H1 (cell line): ENCODE measurements at regions not wholly inside any gene's neighbourhood (a gene's known extent, or its start where the extent isn't known, plus 50 kb on each side); places are given as distances from the start of the nearest gene placed in this dataset.

Experiments used
- CTCF ChIA-PET: fragments of 300-600 bp; sonication (Branson Sonifier 250); formaldehyde crosslinking; loops from one replicate; lab custom pipeline; 2021; ENCODE audit not compliant: partially characterized antibody; lab: Charles Lee
- POLR2A ChIA-PET: fragments of 300-600 bp; sonication (Branson Sonifier 250); formaldehyde crosslinking; loops from one replicate; lab custom pipeline; 2021; ENCODE audit warnings: inconsistent platforms; ENCODE audit not compliant: partially characterized antibody; lab: Charles Lee
- DNase-seq, 2 experiments: peaks; one replicate each; pipeline versions ENCODE4 v3.0.0 to v3.0.0-alpha.2; 2010 to 2022; ENCODE audit warnings: low spot score in 2 of 2, low read depth in 1 of 2, mixed read lengths in 1 of 2
- FAIRE-seq: peaks from 2 replicates; lab custom pipeline; 2011; peaks lifted over from hg19 to GRCh38; lab: Jason Lieb, UNC
- H2AFZ ChIP-seq: 2 replicates; pipeline ENCODE4 v1.8.1; 2012; ENCODE audit warnings: low read length, inconsistent platforms
- H2AK5ac ChIP-seq: 2 replicates; pipeline ENCODE4 v1.6.1; 2013; ENCODE audit warnings: low read depth, low read length
- H2BK120ac ChIP-seq: replicated peaks from 2 replicates; pipeline ENCODE3; 2013; ENCODE audit warnings: low read depth, low read length, inconsistent platforms
- H2BK12ac ChIP-seq: 2 replicates; pipeline ENCODE4 v1.6.1; 2013; ENCODE audit warnings: low read depth, low read length
- H2BK15ac ChIP-seq: 2 replicates; pipeline ENCODE4 v1.6.1; 2013; ENCODE audit warnings: low read length
- H2BK20ac ChIP-seq: 2 replicates; pipeline ENCODE4 v1.6.1; 2013; ENCODE audit warnings: low read length
- H2BK5ac ChIP-seq: 2 replicates; pipeline ENCODE4 v1.6.1; 2013; ENCODE audit warnings: low read depth, low read length
- H3K14ac ChIP-seq: 2 replicates; pipeline ENCODE4 v1.6.1; 2013; ENCODE audit warnings: inconsistent platforms; ENCODE audit not compliant: insufficient read length
- H3K18ac ChIP-seq: 2 replicates; pipeline ENCODE4 v1.6.1; 2013; ENCODE audit warnings: low read length; ENCODE audit errors: extremely low read depth
- H3K23ac ChIP-seq: 2 replicates; pipeline ENCODE4 v1.6.1; 2013; ENCODE audit warnings: inconsistent platforms; ENCODE audit not compliant: insufficient read length
- H3K23me2 ChIP-seq: 2 replicates; pipeline ENCODE4 v1.6.1; 2013; ENCODE audit warnings: low read depth, low read length
- H3K27ac ChIP-seq: 2 replicates; pipeline ENCODE4 v1.6.1; 2011; ENCODE audit warnings: low read depth, low read length, inconsistent platforms
- H3K27me3 ChIP-seq, 4 experiments: replicated peaks in 1 of 4; 1 replicate in 1 of 4; 2 replicates in 3 of 4; pipeline versions ENCODE4 v1.6.1 to v1.8.1; 2011 to 2013; ENCODE audit warnings: low read length in 3 of 4, mild to moderate bottlenecking in 3 of 4, inconsistent platforms in 2 of 4, mixed read lengths in 2 of 4, moderate library complexity in 1 of 4; ENCODE audit not compliant: control insufficient read depth in 3 of 4, insufficient read depth in 3 of 4; ENCODE audit errors: extremely low read depth in 1 of 4
- H3K36me3 ChIP-seq, 4 experiments: 2 replicates each; pipeline versions ENCODE4 v1.6.1 to v1.8.1; 2011 to 2013; ENCODE audit warnings: mild to moderate bottlenecking in 4 of 4, low read length in 3 of 4, moderate library complexity in 2 of 4, control low read depth in 1 of 4, inconsistent platforms in 1 of 4; ENCODE audit not compliant: insufficient read depth in 4 of 4, control insufficient read depth in 2 of 4
- H3K4ac ChIP-seq: replicated peaks from 2 replicates; pipeline ENCODE3; 2013; ENCODE audit warnings: low read length, low read depth, mixed read lengths, inconsistent platforms; ENCODE audit not compliant: insufficient read length
- H3K4me1 ChIP-seq, 4 experiments: replicated peaks in 1 of 4; 1 replicate in 1 of 4; 2 replicates in 3 of 4; pipeline versions ENCODE4 v1.6.1 to v1.8.1; 2011 to 2013; ENCODE audit warnings: low read length in 3 of 4, inconsistent platforms in 2 of 4, mixed read lengths in 1 of 4; ENCODE audit not compliant: insufficient read depth in 4 of 4, control insufficient read depth in 3 of 4
- H3K4me2 ChIP-seq, 2 experiments: 2 replicates each; pipeline versions ENCODE4 v1.6.1 to v1.8.1; 2011 to 2013; ENCODE audit warnings: low read depth in 2 of 2, low read length in 2 of 2, control low read depth in 1 of 2, inconsistent platforms in 1 of 2, mild to moderate bottlenecking in 1 of 2; ENCODE audit not compliant: insufficient read depth in 1 of 2
- H3K4me3 ChIP-seq, 4 experiments: fragments of 200-600, 300-600 bp in 1 of 4; sonication (generic), shearing (Covaris generic), sonication (Bioruptor Twin) in 1 of 4; 2 replicates each; pipeline versions ENCODE4 v1.5.1 to v1.8.1; 2011 to 2016; ENCODE audit warnings: low read length in 4 of 4, low read depth in 3 of 4, control low read depth in 2 of 4, inconsistent platforms in 2 of 4, mild to moderate bottlenecking in 2 of 4, mixed read lengths in 1 of 4, moderate library complexity in 1 of 4; ENCODE audit not compliant: insufficient read depth in 2 of 4; ENCODE audit errors: extremely low read depth in 1 of 4
- H3K56ac ChIP-seq: replicated peaks from 2 replicates; pipeline ENCODE3; 2013; ENCODE audit warnings: low read depth, mild to moderate bottlenecking, mixed read lengths, low read length, inconsistent platforms; ENCODE audit not compliant: insufficient read length
- H3K79me1 ChIP-seq: 2 replicates; pipeline ENCODE4 v1.6.1; 2013; ENCODE audit warnings: low read depth, low read length, control low read depth
- H3K79me2 ChIP-seq, 2 experiments: 2 replicates each; pipeline versions ENCODE4 v1.6.1 to v1.8.1; 2012 to 2013; ENCODE audit warnings: low read length in 2 of 2, mild to moderate bottlenecking in 2 of 2, inconsistent platforms in 1 of 2; ENCODE audit not compliant: insufficient read depth in 2 of 2, control insufficient read depth in 1 of 2
- H3K9ac ChIP-seq, 4 experiments: replicated peaks in 1 of 4; 1 replicate in 1 of 4; 2 replicates in 3 of 4; pipeline versions ENCODE4 v1.6.1 to v1.8.1; 2011 to 2013; ENCODE audit warnings: low read depth in 3 of 4, low read length in 3 of 4, control low read depth in 2 of 4, mild to moderate bottlenecking in 2 of 4, moderate library complexity in 2 of 4, inconsistent platforms in 1 of 4; ENCODE audit errors: extremely low read depth in 1 of 4
- H3K9me3 ChIP-seq, 2 experiments: 2 replicates each; pipeline versions ENCODE4 v1.6.1 to v1.8.1; 2012 to 2013; ENCODE audit warnings: mild to moderate bottlenecking in 2 of 2, moderate library complexity in 2 of 2, control low read depth in 1 of 2, inconsistent platforms in 1 of 2, low read depth in 1 of 2, low read length in 1 of 2, mixed read lengths in 1 of 2; ENCODE audit not compliant: insufficient read depth in 2 of 2
- H4K20me1 ChIP-seq, 2 experiments: replicated peaks in 1 of 2; 2 replicates each; pipeline versions ENCODE3 to v1.8.1; 2011 to 2013; ENCODE audit warnings: inconsistent platforms in 2 of 2, low read length in 2 of 2, mild to moderate bottlenecking in 1 of 2; ENCODE audit not compliant: insufficient read depth in 2 of 2, control insufficient read depth in 1 of 2
- H4K5ac ChIP-seq: 2 replicates; pipeline ENCODE4 v1.6.1; 2013; ENCODE audit warnings: low read length, low read depth, mixed read lengths, inconsistent platforms; ENCODE audit not compliant: insufficient read length
- H4K8ac ChIP-seq: 2 replicates; pipeline ENCODE4 v1.8.0; 2013; ENCODE audit warnings: mild to moderate bottlenecking, moderate library complexity, low read length, inconsistent platforms; ENCODE audit not compliant: insufficient read depth; ENCODE audit errors: extremely low read depth
- H4K91ac ChIP-seq: replicated peaks from 2 replicates; pipeline ENCODE3; 2013; ENCODE audit warnings: low read length, mixed read lengths, inconsistent platforms; ENCODE audit not compliant: insufficient read length
- ATF2 ChIP-seq: IDR thresholded peaks from 2 replicates; pipeline ENCODE4 v1.6.1; 2012; ENCODE audit warnings: low read length, inconsistent platforms
- CTBP2 ChIP-seq: IDR thresholded peaks from 2 replicates; pipeline ENCODE4 v1.7.0; 2011; ENCODE audit warnings: borderline replicate concordance, mild to moderate bottlenecking, moderate library complexity, mixed read lengths, low read length; ENCODE audit not compliant: insufficient read depth, insufficient read length
- CTCF ChIP-seq, 3 experiments: IDR thresholded peaks; 1 replicate in 2 of 3; 2 replicates in 1 of 3; pipeline versions ENCODE4 v1.5.1 to v1.6.1; 2011; ENCODE audit warnings: low read length in 3 of 3, mild to moderate bottlenecking in 3 of 3, inconsistent platforms in 2 of 3, low read depth in 1 of 3, moderate library complexity in 1 of 3; ENCODE audit not compliant: insufficient read depth in 1 of 3; ENCODE audit errors: control extremely low read depth in 1 of 3
- MAX ChIP-seq: IDR thresholded peaks from 2 replicates; pipeline ENCODE4 v1.6.1; 2012; ENCODE audit warnings: inconsistent platforms
- PHF8 ChIP-seq: fragments of 200-600 bp; sonication (generic); conservative IDR thresholded peaks from 2 replicates; pipeline ENCODE4 v1.7.1; 2012; ENCODE audit warnings: low read depth, mild to moderate bottlenecking, inconsistent platforms, low read length, moderate library complexity
- POU5F1 ChIP-seq: IDR thresholded peaks from 2 replicates; pipeline ENCODE4 v1.6.1; 2011; ENCODE audit warnings: low read depth, mild to moderate bottlenecking, low read length, moderate library complexity
- RNF2 ChIP-seq: fragments of 200-900, 300-1000 bp; sonication (generic); IDR thresholded peaks from 2 replicates; pipeline ENCODE4 v1.7.1; 2016; ENCODE audit warnings: borderline replicate concordance, low read depth, mild to moderate bottlenecking, antibody characterized with exemption, low read length; ENCODE audit not compliant: poor library complexity, severe bottlenecking; ENCODE audit errors: missing control alignments
- SIX5 ChIP-seq: IDR thresholded peaks from 2 replicates; pipeline ENCODE4 v1.6.1; 2011; ENCODE audit warnings: mild to moderate bottlenecking, low read depth, low read length
- TEAD4 ChIP-seq: IDR thresholded peaks from 2 replicates; pipeline ENCODE4 v1.6.1; 2012; ENCODE audit warnings: low read depth, low read length, inconsistent platforms, mixed read lengths
- WGBS, 2 experiments: shearing (Covaris generic) in 1 of 2; methylation state at CpG; one replicate each; pipeline versions ENCODE4 v1.1.6 to v1.1.7; 2013 to 2015; ENCODE audit warnings: low lambda C conversion rate in 2 of 2, mixed read lengths in 2 of 2, inconsistent platforms in 1 of 2, low coverage in 1 of 2, missing lambda C conversion rate in 1 of 2; ENCODE audit not compliant: insufficient replicate concordance in 2 of 2, insufficient coverage in 1 of 2, insufficient read length in 1 of 2; ENCODE audit errors: extremely low coverage in 1 of 2, missing lambda C conversion rate in 1 of 2; 5-methylcytosine and 5-hydroxymethylcytosine counted together

- no peak overlapping the region for H3K4ac ChIP-seq
- H3K27ac ChIP-seq: no peak overlapping the region
- H2BK120ac ChIP-seq: no peak overlapping the region
- ChIA-PET POLR2A (no interaction called here), CTCF (interaction anchor here (0.9 to 3.0 kb wide), 10 partner anchors 9 to 532 kb away, joined by 3 to 19 read pairs (median 3); partner anchors contain the start of gene IL12A)
- H3K18ac ChIP-seq: no peak overlapping the region
- H3K23ac ChIP-seq: no peak overlapping the region
- no peak overlapping the region for H2BK15ac ChIP-seq
- no peaks in the 10 kb centered on the region for H3K9me3 ChIP-seq
- H3K23me2 ChIP-seq: no peaks in the 10 kb centered on the region
- no peak overlapping the region for H3K9ac ChIP-seq
- H3K4me3 ChIP-seq: no peak overlapping the region
- 86% methylated on average over 1 of the region's 1 CpG; no CpG with 5 or more reads in 1 of the 2 experiments for WGBS, 2 experiments
- no peak overlapping the region for H3K4me2 ChIP-seq
- no peaks in the 10 kb centered on the region; a peak in 1 of 4 replicates for H3K79me2 ChIP-seq
- DNase-seq (no peak), FAIRE-seq (no peak)
- H4K5ac ChIP-seq: no peak overlapping the region
- no peak overlapping the region for H4K8ac ChIP-seq
- H2BK12ac ChIP-seq: no peak overlapping the region
- no peak overlapping the region; the same call in 1 of the 2 replicates for H2AK5ac ChIP-seq
- no peaks in the 10 kb centered on the region for H3K27me3 ChIP-seq
- no peak overlapping the region for H3K56ac ChIP-seq
- H3K36me3 ChIP-seq: no peaks in the 10 kb centered on the region
- no peak overlapping the region for H2BK5ac ChIP-seq
- peaks cover 0 to 3% of the 10 kb centered on the region in 2 experiments for H4K20me1 ChIP-seq
- no peak overlapping the region for H2AFZ ChIP-seq
- H3K4me1 ChIP-seq: peaks cover 0 to 5% (median 0%) of the 10 kb centered on the region in 4 experiments; a peak in 2 of 7 replicates
- no peak overlapping the region for H4K91ac ChIP-seq
- H3K79me1 ChIP-seq: no peaks in the 10 kb centered on the region
- H2BK20ac ChIP-seq: no peak overlapping the region
- no peak overlapping the region for H3K14ac ChIP-seq
- no peak for TF ChIP-seq POU5F1
- no peak for TF ChIP-seq ATF2
- TF ChIP-seq MAX: no peak
- TF ChIP-seq PHF8: no peak
- no peak for TF ChIP-seq RNF2
- no peak for TF ChIP-seq CTCF (IDR thresholded peaks at IDR 0.05; ENCODE audit: control extremely low read depth in 1 of 3, insufficient read depth in 1 of 3, low read depth in 1 of 3, low read length in 3 of 3)
- TF ChIP-seq SIX5: no peak
- no peak for TF ChIP-seq CTBP2
- no peak for TF ChIP-seq TEAD4
Observed at GRCh38 chr3:159796744-159797143, 191.9 kb upstream of the IL12A start.
